ENCODE measurements at regions not wholly inside any gene's neighbourhood (a gene's known extent, or its start where the extent isn't known, plus 50 kb on each side); places are given as distances from the start of the nearest gene placed in this dataset.
"Not testable (repeated sequence)": the region's sequence is repeated elsewhere in the genome, so short reads cannot be mapped to it uniquely, and the experiment has no call there.

DNA sequence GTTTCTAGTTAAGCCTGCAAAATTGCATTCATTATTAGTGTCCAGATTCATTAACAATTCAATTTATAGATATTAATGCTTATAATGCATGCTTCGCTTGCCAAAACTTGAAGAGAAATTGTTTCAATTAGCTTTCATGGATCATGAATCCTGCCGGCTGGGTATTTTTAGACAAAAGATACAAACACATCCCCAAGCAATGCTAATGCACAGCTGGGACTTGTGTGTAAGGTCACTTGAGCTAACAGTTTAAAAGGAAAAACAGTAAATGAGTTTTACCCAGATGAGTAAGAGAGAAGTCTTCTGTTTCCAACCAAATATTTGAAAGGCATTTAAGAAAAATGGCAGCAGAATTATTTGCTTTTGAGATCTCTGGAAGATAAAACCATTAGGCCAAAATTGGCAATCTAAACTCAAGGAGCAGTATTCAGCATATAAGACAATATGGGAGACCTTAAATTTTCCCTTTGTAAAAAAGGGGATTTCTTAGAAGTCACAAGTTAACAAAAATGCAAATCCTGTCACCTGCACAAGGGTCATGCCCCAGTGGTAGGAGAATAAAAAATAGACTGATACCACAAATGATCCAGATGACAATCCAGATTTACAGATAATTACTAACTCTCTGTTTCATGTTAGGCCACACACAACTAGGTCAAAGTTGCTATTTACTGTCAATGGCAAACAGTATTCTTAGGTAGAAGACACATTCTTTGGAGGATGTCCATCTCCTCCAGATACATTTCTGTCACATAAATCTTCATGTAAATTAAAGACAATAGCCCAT is 418.4 kb upstream of the PMFBP1 start:
- DNase-seq: no peak

GRCh38 chr16:72588551-72588950 is 416.6 kb upstream of the PMFBP1 start:
- no peak for DNase-seq

DNA sequence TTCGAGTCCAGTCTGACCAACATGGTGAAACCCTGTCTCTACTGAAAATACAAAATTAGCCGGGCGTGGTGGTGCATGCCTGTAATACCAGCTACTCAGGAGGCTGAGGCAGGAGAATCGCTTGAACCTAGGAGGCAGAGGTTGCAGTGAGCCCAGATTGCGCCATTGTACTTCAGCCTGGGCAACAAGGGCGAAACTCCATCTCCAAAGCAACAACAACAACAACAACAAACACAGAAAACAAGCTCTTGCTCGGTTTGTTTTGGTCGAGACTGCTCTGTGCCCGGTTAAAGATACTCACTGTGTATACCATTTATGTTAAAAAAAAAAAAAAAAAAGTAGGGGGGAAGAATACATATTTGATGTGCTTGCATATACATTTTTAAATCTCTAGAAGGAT is 406.1 kb upstream of the PMFBP1 start:
- DNase-seq: not testable (repeated sequence)

DNA sequence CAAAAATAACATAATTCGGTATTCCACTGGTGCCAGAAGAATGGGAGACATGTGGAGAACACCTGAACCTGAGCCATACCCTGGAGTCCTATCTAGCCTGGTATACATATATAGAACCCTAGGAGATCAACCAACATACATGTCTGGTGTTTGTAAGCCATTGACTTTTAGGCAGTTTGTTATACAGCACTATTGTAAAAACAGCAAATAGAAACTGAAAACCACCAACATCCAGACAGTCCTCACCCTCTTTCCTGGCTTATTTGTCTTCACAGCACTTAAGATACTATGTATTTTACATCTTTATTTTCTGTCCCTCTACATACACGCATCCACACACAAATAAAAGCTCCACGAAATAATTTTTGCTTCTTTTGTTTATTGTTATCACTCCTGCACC is 404.2 kb upstream of the PMFBP1 start:
- no peak for DNase-seq

- no peak for DNase-seq
Measured at GRCh38 chr16:72569677-72570076, 397.7 kb upstream of the PMFBP1 start.

DNA sequence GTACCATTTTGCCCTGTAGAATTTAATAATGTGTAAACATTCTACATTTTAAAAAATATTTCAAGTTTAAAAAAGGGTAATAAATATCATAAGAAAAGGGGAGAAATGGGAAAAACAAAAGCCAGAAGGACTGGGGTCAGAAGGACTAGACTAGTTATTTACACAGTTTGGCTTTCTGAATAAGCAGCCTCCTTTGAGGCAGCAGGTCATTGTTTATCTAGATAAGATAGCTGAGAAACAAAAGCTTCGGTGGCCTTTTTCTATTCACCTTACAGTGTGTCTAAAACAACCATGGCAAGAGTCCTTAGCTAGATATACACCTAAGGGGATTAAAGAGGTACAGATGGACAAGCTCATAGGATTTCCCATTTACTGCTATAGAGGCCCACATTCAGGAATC is 396.5 kb upstream of the PMFBP1 start:
- DNase-seq: no peak

DNA sequence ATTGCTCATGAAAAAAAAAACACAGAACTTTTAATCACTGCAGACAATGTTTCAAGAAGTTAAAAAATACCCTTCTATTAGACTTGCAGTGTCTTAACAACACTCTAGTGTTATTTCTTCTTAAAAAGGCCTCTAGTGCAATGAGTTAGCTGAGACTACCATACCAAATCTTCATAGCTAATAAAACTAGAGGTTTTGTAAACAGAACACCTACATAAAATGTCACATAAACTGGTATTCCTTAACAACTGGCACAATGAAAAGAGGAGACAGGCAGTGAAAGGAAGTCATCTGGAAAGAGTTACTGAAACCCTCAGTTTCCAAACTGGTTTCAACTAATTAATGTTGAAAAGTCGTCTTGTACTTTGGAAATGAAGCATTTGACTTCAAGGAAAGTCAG is 394.2 kb upstream of the PMFBP1 start:
- DNase-seq: no peak

DNA sequence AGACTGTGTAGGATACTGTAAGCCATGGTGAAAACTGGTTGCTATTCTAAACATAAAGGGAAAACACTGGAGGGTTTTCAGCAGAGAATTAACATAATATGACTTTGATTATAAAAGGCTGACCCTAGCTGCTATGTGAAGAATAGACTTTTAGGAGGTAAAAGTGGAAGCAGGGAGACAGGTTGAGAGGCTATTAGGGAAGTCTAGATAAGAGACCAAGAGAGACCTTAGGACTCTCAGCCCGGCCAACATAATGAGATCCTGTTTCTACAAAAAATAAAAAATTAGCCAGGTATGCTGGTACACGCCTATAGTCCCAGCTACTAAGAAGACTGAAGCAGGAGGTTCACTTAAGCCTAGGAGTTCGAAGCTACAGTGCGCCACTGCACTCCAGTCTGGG is 393.2 kb upstream of the PMFBP1 start:
- no peak for DNase-seq

- DNase-seq: no peak
Measured at GRCh38 chr16:72560617-72561016, 388.7 kb upstream of the PMFBP1 start.

GRCh38 chr16:72558501-72558900 is 386.5 kb upstream of the PMFBP1 start:
- no peak for DNase-seq

- no peak for DNase-seq
Measured at GRCh38 chr16:72554935-72555334, 383.0 kb upstream of the PMFBP1 start.

DNA sequence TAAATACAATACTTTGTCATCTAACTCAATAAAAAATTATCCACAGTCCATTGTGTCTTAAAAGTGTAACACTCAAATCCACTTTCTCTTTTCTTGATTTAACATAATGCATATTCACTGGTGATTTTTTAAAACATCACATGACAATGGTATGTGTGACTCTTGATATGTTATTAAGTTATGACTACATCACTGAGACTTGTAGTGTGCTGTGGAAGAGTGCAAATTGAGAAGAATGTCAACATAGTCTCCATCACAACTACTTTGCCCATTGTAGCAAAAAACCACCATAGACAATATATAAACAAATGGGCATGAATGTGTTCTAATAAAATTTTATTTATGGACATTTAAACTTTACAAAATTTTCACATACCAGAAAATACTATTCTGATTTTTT is 380.7 kb upstream of the PMFBP1 start:
- DNase-seq: no peak

DNA sequence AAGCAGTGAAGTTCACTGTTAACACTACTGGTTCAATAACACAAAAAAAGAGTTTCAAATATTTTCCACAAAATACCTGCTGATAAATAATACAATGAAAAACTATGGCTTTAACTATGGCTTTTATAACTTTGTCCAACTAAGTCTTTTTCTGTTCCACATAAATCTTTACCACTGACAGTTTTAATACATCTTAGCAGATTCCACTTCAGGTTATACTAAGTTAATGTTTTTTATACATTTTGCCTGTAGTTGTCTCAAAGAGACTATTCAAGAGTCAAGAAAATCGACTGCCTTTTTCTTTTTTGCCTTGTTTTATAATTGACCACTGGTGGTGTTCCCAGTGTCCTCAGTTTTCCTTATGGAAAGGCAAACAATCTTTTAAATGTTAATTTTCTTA is 379.7 kb upstream of the PMFBP1 start:
- no peak for DNase-seq

DNA sequence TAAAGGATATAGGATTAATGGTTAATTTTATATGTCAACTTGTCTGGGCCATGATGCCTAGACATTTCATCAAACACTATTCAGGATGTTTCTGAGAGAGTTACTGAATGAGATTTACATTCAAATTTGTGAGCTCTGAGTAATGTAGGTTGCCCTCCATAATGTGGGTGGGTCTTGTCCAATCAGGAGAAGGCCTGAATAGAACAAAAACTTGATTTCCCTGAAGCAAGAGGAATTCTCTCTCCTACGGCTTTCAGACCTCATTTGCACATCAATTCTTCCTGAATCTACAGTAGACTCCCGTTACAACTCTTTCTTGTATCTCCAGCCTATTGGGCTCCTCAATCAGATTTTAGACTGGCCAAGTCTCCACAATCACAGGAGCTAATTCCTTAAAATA is 377.9 kb upstream of the PMFBP1 start:
- DNase-seq: no peak

DNA sequence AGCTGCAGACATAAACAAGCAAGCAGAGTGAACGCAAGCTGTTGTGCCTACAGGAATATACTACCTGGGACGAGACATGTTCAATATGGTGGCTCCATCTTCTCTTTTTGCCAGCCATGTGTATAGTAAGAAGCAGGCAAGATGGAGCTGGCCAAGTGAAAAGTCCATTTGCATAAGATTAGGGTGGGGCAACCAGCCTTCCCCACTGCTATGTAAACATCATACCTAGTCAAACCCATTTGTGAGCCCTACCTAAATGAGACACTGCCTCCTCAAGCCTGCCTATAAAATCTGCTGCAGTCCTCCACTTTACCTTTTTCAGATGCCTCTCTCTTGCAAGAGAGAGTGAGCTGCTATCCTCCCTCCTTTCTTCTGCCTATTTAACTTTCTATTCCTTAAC is 370.1 kb upstream of the PMFBP1 start:
- no peak for DNase-seq

- no peak for DNase-seq
Measured at GRCh38 chr16:72537664-72538063, 365.7 kb upstream of the PMFBP1 start.

DNA sequence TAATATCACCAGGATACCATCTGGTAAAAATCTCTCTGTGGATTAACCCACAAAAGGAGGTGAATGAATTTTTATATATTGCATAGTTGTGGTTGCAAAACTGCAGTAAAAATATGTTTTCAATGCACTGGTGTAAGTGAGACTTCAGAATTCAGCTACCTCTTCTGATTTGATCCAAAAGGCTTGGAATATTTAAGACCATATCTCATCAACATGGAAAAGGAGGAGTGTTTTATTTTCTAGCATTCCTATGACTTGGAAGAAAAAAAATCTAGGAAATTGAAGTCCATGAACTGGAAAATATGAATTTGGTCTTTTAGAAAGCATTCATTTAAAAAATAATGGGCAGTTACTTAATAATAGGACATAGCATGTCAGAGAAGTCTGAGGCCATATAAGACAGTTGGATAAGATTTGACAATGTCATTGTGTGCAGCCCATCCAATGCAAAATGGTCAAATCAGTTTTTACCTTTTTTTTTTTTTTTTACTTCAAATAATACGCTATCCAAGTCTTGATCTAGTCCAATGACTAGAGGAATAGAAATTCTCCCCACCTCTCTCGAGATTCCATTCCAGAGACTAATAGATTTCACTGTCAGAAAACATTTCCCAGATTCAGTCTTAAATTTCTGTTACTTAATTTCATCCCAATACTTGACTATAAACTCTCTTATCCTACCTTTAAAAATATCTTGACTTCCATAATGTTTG is 364.9 kb upstream of the PMFBP1 start:
- DNase-seq: no peak

- no peak for DNase-seq
Measured at GRCh38 chr16:72532906-72533410, 361.0 kb upstream of the PMFBP1 start.

DNA sequence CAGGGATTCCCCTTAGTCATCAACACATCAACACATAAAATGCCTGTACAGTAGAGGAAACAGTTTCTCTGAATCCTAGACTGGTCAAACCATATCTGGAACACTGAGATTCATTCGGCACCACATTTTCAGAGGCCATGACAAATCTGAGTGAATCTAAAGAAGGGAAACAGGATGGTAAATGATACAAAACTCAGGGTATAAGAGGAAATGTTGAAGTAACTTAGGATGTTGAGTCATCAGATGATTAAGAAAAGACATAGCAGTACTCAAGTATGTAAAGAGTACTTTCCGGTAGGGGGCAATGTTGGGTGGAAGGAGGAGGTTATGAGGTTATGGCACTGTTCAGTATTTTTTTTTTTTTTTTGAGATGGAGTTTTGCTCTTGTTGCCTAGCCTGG is 358.5 kb upstream of the PMFBP1 start:
- DNase-seq: no peak

GRCh38 chr16:72523087-72523486 is 351.1 kb upstream of the PMFBP1 start:
- DNase-seq: no peak

- no peak for DNase-seq
Measured at GRCh38 chr16:72517154-72517553, 345.2 kb upstream of the PMFBP1 start.

GRCh38 chr16:72511171-72511570 is 339.2 kb upstream of the PMFBP1 start:
- no peak for DNase-seq

DNA sequence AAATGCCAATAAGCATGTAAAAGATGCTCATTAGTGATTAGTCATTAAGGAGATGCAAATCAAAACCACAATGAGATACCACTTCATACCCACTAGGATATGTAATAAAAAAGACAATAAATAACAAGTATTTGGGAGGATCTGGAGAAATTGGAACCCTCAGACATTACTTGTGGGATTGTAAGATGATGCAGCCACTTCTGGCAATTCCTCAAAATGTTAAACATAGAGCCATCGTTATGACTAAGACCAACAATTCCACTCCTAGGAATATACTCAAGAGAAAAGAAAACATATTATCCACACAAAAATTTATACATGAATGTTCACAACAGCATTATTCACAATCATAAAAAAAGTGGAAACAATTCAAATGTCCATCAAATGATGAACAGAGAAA is 336.2 kb upstream of the PMFBP1 start:
- no peak for DNase-seq

GRCh38 chr16:72502594-72503005 is 330.6 kb upstream of the PMFBP1 start:
- no peak for DNase-seq

Measured in activated CD4-positive, alpha-beta T cell treated with anti-CD3 and anti-CD28 coated beads, Interleukin-2, amount 50 U/mL, for 4 hours (primary cell).